Spleen (tissue), 11 donors: ENCODE measurements at regions not wholly inside any gene's neighbourhood (a gene's known extent, or its start where the extent isn't known, plus 50 kb on each side); places are given as distances from the start of the nearest gene placed in this dataset.

Experiments used
- DNase-seq: peaks from one replicate; pipeline ENCODE4 v3.0.0-alpha.2; 2020
- H3K27ac ChIP-seq, 8 donors: fragments of 200-600 bp; sonication (generic) in 7 of 8; 1 replicate in 4 of 8; 2 replicates in 4 of 8; pipeline versions ENCODE4 v1.5.0 to v1.8.0; 2016 to 2021; ENCODE audit warnings: inconsistent platforms in 4 of 8, mild to moderate bottlenecking in 4 of 8, moderate library complexity in 1 of 8
- H3K27me3 ChIP-seq, 7 donors: fragments of 200-600 bp; sonication (generic) in 6 of 7; replicated peaks in 1 of 7; 1 replicate in 4 of 7; 2 replicates in 3 of 7; pipeline versions ENCODE4 v1.5.0 to v1.8.0; 2016 to 2021; ENCODE audit warnings: inconsistent platforms in 3 of 7, mild to moderate bottlenecking in 1 of 7
- H3K36me3 ChIP-seq, 6 donors: fragments of 200-600 bp; sonication (generic) in 5 of 6; 1 replicate in 4 of 6; 2 replicates in 2 of 6; pipeline versions ENCODE4 v1.5.0 to v1.8.0; 2016 to 2021; ENCODE audit warnings: inconsistent platforms in 2 of 6
- H3K4me1 ChIP-seq, 6 donors: fragments of 200-600 bp; sonication (generic) in 5 of 6; 1 replicate in 3 of 6; 2 replicates in 3 of 6; pipeline versions ENCODE4 v1.5.0 to v1.8.0; 2016 to 2021; ENCODE audit warnings: inconsistent platforms in 3 of 6
- H3K4me3 ChIP-seq, 8 donors: fragments of 200-600 bp; sonication (generic) in 7 of 8; 1 replicate in 4 of 8; 2 replicates in 4 of 8; pipeline versions ENCODE4 v1.5.0 to v1.8.0; 2016 to 2021; ENCODE audit warnings: inconsistent platforms in 4 of 8, mild to moderate bottlenecking in 4 of 8, moderate library complexity in 2 of 8
- H3K9me3 ChIP-seq, 8 donors: fragments of 200-600 bp; sonication (generic) in 7 of 8; 1 replicate in 4 of 8; 2 replicates in 4 of 8; pipeline versions ENCODE4 v1.5.0 to v1.8.0; 2016 to 2021; ENCODE audit warnings: inconsistent platforms in 4 of 8
- CTCF ChIP-seq, 11 experiments: fragments of 200-600 bp in 7 of 11; fragments of 450-650 bp in 4 of 11; sonication (generic) in 4 of 11; IDR thresholded peaks in 8 of 11; conservative IDR thresholded peaks in 3 of 11; 1 replicate in 7 of 11; 2 replicates in 4 of 11; pipeline versions ENCODE4 v1.4.0 to v1.8.0; 2016 to 2021; ENCODE audit warnings: antibody characterized with exemption in 11 of 11, inconsistent platforms in 4 of 11, mild to moderate bottlenecking in 1 of 11
- POLR2A ChIP-seq, 3 donors: fragments of 450-650 bp; IDR thresholded peaks; one replicate each; pipeline ENCODE4 v1.5.1; 2017; ENCODE audit warnings: antibody characterized with exemption in 3 of 3, mild to moderate bottlenecking in 1 of 3
- POLR2AphosphoS5 ChIP-seq, 3 donors: sonication (generic); formaldehyde crosslinking; IDR thresholded peaks; one replicate each; pipeline ENCODE4 v1.5.1; 2017; ENCODE audit warnings: antibody characterized with exemption in 3 of 3
- WGBS, 5 donors: extraction: QIAGEN DNeasy Blood & Tissue Kit in 3 of 5; methylation state at CpG; one replicate each; pipeline versions ENCODE4 v1.1.5 to v1.1.7; 2013 to 2018; 5-methylcytosine and 5-hydroxymethylcytosine counted together
- intact Hi-C: fragments of 100-400 bp; cut with DNase I; formaldehyde crosslinking; loops from one replicate; pipeline ENCODE4 v1.15.0; 2023; ENCODE audit warnings: low total_unique reads
- donor health status: healthy with polysubstance abuse.
- donor health status: DM: no; HTN: no; CAD: no; lungs with moderate emphysema.
- donor health status: DM: no; HTN: no; CAD: no.
- donor health status: Bipolar disorder and iron deficiency.
- donor health status: healthy.
- donor health status: DM: no; HTN: no; CAD: no.
- donor health status: DM: yes; HTN: yes; CAD: no.

DNA sequence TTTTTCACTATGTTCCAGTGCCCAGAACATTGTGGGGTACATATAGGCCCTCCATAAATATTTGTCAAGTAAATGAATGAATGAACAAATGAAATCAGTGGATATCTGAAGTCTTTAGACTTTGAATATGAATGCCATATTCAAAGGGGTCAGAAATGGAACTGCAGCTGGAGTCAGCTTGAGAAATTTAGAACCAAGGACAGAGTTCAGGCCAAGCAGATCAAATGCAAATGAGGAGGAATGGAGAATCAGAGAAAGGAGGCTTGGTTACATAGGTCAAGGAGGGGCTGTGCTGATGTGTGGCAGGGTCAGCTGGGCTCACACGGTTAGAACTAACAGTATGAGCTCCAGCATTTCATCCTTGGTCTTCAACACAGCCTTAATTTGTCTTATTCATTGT, 104.0 kb upstream of the SEL1L start:
- TF ChIP-seq CTCF (IDR thresholded peaks at IDR 0.05 in 8 of 11, conservative IDR thresholded peaks at IDR 0.05 in 3 of 11), result no peak
- no peak for TF ChIP-seq POLR2AphosphoS5 (IDR thresholded peaks at IDR 0.05)
- no peak for TF ChIP-seq POLR2A (IDR thresholded peaks at IDR 0.05)
- H3K4me1 ChIP-seq, result no peaks in the 10 kb centered on the region
- no peak overlapping the region for H3K27ac ChIP-seq
- H3K27me3 ChIP-seq, result no peaks in the 10 kb centered on the region
- intact Hi-C loops, result no loop called here
- 47 to 63% (median 59%) methylated on average over 1 of the region's 1 CpG for WGBS, 5 donors
- no peak overlapping the region for H3K4me3 ChIP-seq
- no peaks in the 10 kb centered on the region for H3K36me3 ChIP-seq
- no peaks in the 10 kb centered on the region for H3K9me3 ChIP-seq
- no peak for DNase-seq

DNA sequence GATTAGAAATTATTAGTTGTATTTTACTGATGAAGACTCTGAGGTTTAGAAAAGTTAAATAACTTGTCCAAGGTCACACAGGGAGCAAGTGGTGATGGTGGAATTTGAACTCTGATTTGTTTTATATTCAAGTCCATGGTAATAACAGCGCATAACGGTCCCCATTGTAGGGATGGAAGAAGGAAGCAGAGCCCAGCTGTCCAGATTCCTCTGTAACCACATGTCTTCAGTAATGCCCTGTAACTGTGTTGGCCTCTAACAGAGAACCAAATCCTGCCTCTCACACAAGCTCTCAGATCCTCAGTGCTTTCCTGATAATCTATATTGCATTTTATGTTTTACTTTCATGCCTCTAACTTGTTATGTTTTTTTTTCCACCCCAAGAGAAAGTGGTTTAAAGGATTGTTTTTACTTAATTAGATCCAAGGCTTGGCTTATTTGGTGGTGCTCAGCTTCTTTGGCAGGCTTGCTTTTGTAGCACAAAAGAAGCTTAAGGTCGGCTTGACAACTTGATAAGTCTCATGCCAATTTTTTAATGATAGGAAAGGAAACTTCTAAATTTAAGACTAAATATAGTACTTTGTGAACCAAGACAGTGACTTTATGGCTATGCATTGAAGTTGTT, 105.1 kb upstream of the SEL1L start:
- Histone ChIP-seq H3K36me3 (no peaks in the 10 kb centered on the region), H3K9me3 (no peaks in the 10 kb centered on the region), H3K27me3 (no peaks in the 10 kb centered on the region), H3K27ac (no peak overlapping the region), H3K4me1 (no peaks in the 10 kb centered on the region), H3K4me3 (no peak overlapping the region)
- 74 to 84% (median 76%) methylated on average over 3 of the region's 3 CpGs for WGBS, 5 donors
- TF ChIP-seq POLR2A (IDR thresholded peaks at IDR 0.05), result no peak
- intact Hi-C loops, result no loop called here
- DNase-seq, result no peak

DNA sequence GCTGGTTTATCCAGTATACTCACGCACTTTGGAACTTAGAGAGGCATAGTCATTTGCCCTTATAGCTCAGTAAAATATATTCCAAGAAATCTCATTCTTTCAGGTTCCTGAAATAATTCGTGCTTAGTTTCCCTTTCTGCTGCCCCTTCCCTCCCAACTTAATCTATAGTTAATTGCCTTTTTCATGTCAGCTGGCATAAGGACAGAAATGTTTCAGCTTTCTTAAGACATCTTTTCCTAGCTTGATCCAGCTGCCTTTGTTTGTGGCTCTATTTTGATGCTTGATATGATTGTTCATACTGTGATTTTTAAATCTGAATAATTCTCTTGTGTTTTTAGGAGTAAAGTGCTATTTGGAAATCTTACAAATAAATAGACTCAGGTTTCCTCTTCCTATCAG, 120.0 kb upstream of the SEL1L start:
- no peak overlapping the region for H3K27ac ChIP-seq
- no peaks in the 10 kb centered on the region for H3K36me3 ChIP-seq
- DNase-seq, result no peak
- 70 to 86% (median 78%) methylated on average over 2 of the region's 2 CpGs for WGBS, 5 donors
- intact Hi-C loops, result no loop called here
- no peaks in the 10 kb centered on the region for H3K27me3 ChIP-seq
- peaks cover 0 to 9% (median 3%) of the 10 kb centered on the region in 8 donors for H3K9me3 ChIP-seq
- H3K4me1 ChIP-seq, result peaks cover 0 to 4% (median 0%) of the 10 kb centered on the region in 6 donors
- H3K4me3 ChIP-seq, result no peak overlapping the region
- TF ChIP-seq CTCF (IDR thresholded peaks at IDR 0.05 in 8 of 11, conservative IDR thresholded peaks at IDR 0.05 in 3 of 11), result no peak
- no peak for TF ChIP-seq POLR2A (IDR thresholded peaks at IDR 0.05)
- no peak for TF ChIP-seq POLR2AphosphoS5 (IDR thresholded peaks at IDR 0.05)

DNA sequence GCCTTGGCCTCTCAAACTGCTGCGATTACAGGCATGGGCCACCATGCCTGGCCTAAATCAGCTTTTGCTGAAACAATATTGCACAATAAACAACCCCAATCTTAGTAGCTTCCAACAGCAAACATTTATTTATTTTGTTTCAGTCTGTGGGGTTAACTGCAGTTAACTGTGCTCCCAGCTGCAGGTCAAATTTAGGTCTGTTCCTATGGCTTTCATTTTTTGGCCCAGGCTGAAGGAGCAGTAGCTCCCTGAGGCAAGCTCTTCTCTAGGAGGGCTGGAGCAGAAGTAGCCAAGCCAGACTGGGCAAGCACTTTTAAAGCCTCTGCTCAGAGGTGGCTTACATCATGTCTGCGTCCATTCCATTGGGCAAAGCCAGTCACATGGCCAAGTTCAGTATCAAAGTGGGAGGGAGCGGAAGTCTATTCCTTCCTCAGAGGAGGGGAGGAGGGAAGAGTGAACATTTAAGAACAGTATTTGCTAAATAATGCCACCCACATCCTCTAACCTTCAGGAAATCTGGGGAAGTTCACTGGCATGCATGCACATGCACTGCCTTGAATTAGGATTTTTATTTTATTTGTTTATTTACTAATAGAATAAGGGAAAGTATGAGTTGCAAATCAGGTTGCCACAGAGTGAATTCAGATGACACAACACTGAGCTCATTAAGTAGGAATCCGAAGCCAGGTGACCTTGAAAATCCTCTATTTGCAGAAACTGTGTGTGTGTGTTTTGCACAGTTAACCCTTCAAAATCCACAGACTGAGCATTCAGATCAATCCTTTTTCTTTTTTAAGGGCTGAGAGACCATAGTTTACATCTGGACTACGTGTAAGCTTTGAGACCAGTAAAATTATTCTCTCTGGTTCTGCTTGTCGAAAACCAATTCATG, 122.0 kb upstream of the SEL1L start:
- Histone ChIP-seq H3K4me3 (no peak overlapping the region), H3K27ac (peak overlapping the region; percentile 3 to 82 (median 71)), H3K9me3 (peaks cover 0 to 9% (median 3%) of the 10 kb centered on the region in 8 donors), H3K27me3 (no peaks in the 10 kb centered on the region), H3K4me1 (peaks cover 0 to 4% (median 0%) of the 10 kb centered on the region in 6 donors), H3K36me3 (no peaks in the 10 kb centered on the region)
- intact Hi-C loops, result no loop called here
- TF ChIP-seq POLR2AphosphoS5 (IDR thresholded peaks at IDR 0.05) (peak in 1 of 3 donors; percentile 32), POLR2A (IDR thresholded peaks at IDR 0.05) (no peak), CTCF (IDR thresholded peaks at IDR 0.05 in 8 of 11, conservative IDR thresholded peaks at IDR 0.05 in 3 of 11) (no peak)
- DNase-seq, result no peak
- 62 to 75% (median 67%) methylated on average over 6 of the region's 6 CpGs for WGBS, 5 donors
